Adrenal gland (tissue), 9 donors: ENCODE measurements at regions not wholly inside any gene's neighbourhood (a gene's known extent, or its start where the extent isn't known, plus 50 kb on each side); places are given as distances from the start of the nearest gene placed in this dataset.

ENCODE experiments used
- DNase-seq, 7 donors: peaks; one replicate each; pipeline ENCODE4 v3.0.0-alpha.2; 2019 to 2020
- H3K27ac ChIP-seq, 5 donors: fragments of 200-600 bp; sonication (generic) in 4 of 5; 1 replicate in 3 of 5; 2 replicates in 2 of 5; pipeline versions ENCODE4 v1.5.1 to v1.8.0; 2016 to 2020; ENCODE audit warnings: mild to moderate bottlenecking in 1 of 5
- H3K27me3 ChIP-seq: fragments of 200-600 bp; 2 replicates; pipeline ENCODE4 v1.8.0; 2021
- H3K36me3 ChIP-seq, 2 donors: fragments of 200-600 bp; replicated peaks in 1 of 2; 1 replicate in 1 of 2; 2 replicates in 1 of 2; pipeline versions ENCODE4 v1.5.1 to v1.8.0; 2018 to 2022
- H3K4me1 ChIP-seq, 2 donors: fragments of 200-600 bp; replicated peaks in 1 of 2; 1 replicate in 1 of 2; 2 replicates in 1 of 2; pipeline versions ENCODE4 v1.5.1 to v1.8.0; 2018 to 2021
- H3K4me3 ChIP-seq, 4 donors: fragments of 200-600 bp; sonication (generic) in 3 of 4; one replicate each; pipeline ENCODE4 v1.5.1; 2016 to 2018
- H3K9me3 ChIP-seq, 3 donors: fragments of 200-600 bp; sonication (generic) in 1 of 3; replicated peaks in 1 of 3; 1 replicate in 2 of 3; 2 replicates in 1 of 3; pipeline versions ENCODE4 v1.5.1 to v1.8.0; 2016 to 2021
- CTCF ChIP-seq, 6 experiments: fragments of 450-650 bp in 4 of 6; fragments of 200-600 bp in 2 of 6; sonication (generic) in 1 of 6; IDR thresholded peaks; 1 replicate in 5 of 6; 2 replicates in 1 of 6; pipeline versions ENCODE4 v1.5.1 to v1.8.0; 2016 to 2021; ENCODE audit warnings: antibody characterized with exemption in 6 of 6, mild to moderate bottlenecking in 2 of 6, moderate library complexity in 1 of 6
- POLR2A ChIP-seq, 2 donors: fragments of 450-650 bp; IDR thresholded peaks; one replicate each; pipeline ENCODE4 v1.6.1; 2017; ENCODE audit warnings: antibody characterized with exemption in 2 of 2, mild to moderate bottlenecking in 2 of 2, moderate library complexity in 1 of 2
- WGBS, 4 donors: extraction: QIAGEN DNeasy Blood & Tissue Kit in 2 of 4; methylation state at CpG; one replicate each; pipeline versions ENCODE4 v1.1.5 to v1.1.7; 2013 to 2017; 5-methylcytosine and 5-hydroxymethylcytosine counted together
- intact Hi-C, 2 donors: fragments of 100-400 bp; cut with DNase I; formaldehyde crosslinking; loops; one replicate each; pipeline versions ENCODE4 v1.14.1 to v1.15.0; 2022 to 2023
- donor health status: healthy with polysubstance abuse.
- donor health status: Bipolar disorder and iron deficiency.
- donor health status: DM: yes; HTN: yes; CAD: no.
- donor health status: DM: no; HTN: no; CAD: no.
- donor health status: DM: no; HTN: no; CAD: no.

- no peaks in the 10 kb centered on the region for H3K9me3 ChIP-seq
- TF ChIP-seq CTCF (IDR thresholded peaks at IDR 0.05) (no peak), POLR2A (IDR thresholded peaks at IDR 0.05) (no peak)
- no peak overlapping the region for H3K4me3 ChIP-seq
- H3K4me1 ChIP-seq: no peaks in the 10 kb centered on the region
- H3K36me3 ChIP-seq: no peaks in the 10 kb centered on the region
- H3K27ac ChIP-seq: no peak overlapping the region
- H3K27me3 ChIP-seq: no peaks in the 10 kb centered on the region
- no peak for DNase-seq
- intact Hi-C loops: no loop called here
Observed at GRCh38 chr9:73863924-73864323, 633.2 kb upstream of the RORB start.

- no peak for DNase-seq
- intact Hi-C loops: no loop called here
- H3K27ac ChIP-seq: no peak overlapping the region
- TF ChIP-seq POLR2A (IDR thresholded peaks at IDR 0.05) (no peak), CTCF (IDR thresholded peaks at IDR 0.05) (no peak)
- no peaks in the 10 kb centered on the region for H3K27me3 ChIP-seq
- no peaks in the 10 kb centered on the region for H3K4me1 ChIP-seq
- no peak overlapping the region for H3K4me3 ChIP-seq
- WGBS, 4 donors: 72 to 82% (median 77%) methylated on average over 4 of the region's 4 CpGs
- no peaks in the 10 kb centered on the region for H3K9me3 ChIP-seq
- no peaks in the 10 kb centered on the region for H3K36me3 ChIP-seq
Observed at GRCh38 chr9:73866451-73866850, 630.7 kb upstream of the RORB start.

GRCh38 chr9:73869264-73869663, 627.9 kb upstream of the RORB start:
- no peak for DNase-seq
- TF ChIP-seq POLR2A (IDR thresholded peaks at IDR 0.05) (no peak), CTCF (IDR thresholded peaks at IDR 0.05) (no peak)
- Histone ChIP-seq H3K36me3 (no peaks in the 10 kb centered on the region), H3K9me3 (no peaks in the 10 kb centered on the region), H3K27ac (no peak overlapping the region), H3K4me1 (no peaks in the 10 kb centered on the region), H3K27me3 (no peaks in the 10 kb centered on the region), H3K4me3 (no peak overlapping the region)
- 43 to 55% (median 52%) methylated on average over 3 of the region's 3 CpGs for WGBS, 4 donors
- intact Hi-C loops: no loop called here

GRCh38 chr9:73871636-73872035, 625.5 kb upstream of the RORB start:
- Histone ChIP-seq H3K4me3 (no peak overlapping the region), H3K4me1 (no peaks in the 10 kb centered on the region), H3K9me3 (no peaks in the 10 kb centered on the region), H3K27me3 (no peaks in the 10 kb centered on the region), H3K36me3 (no peaks in the 10 kb centered on the region), H3K27ac (no peak overlapping the region)
- WGBS, 4 donors: 58 to 79% (median 73%) methylated on average over 4 of the region's 4 CpGs
- no peak for DNase-seq
- TF ChIP-seq POLR2A (IDR thresholded peaks at IDR 0.05): no peak
- TF ChIP-seq CTCF (IDR thresholded peaks at IDR 0.05): no peak
- intact Hi-C loops: no loop called here
